SU-DHL-6 (cell line): ENCODE measurements at regions not wholly inside any gene's neighbourhood (a gene's known extent, or its start where the extent isn't known, plus 50 kb on each side); places are given as distances from the start of the nearest gene placed in this dataset.

Experiments used
- CTCF ChIP-seq: fragments of 200-600 bp; sonication (generic); IDR thresholded peaks from one replicate; pipeline ENCODE4 v1.5.1; 2017; ENCODE audit warnings: antibody characterized with exemption, mild to moderate bottlenecking, low read length, moderate library complexity; ENCODE audit not compliant: insufficient read depth, poor library complexity, severe bottlenecking
- EZH2phosphoT487 ChIP-seq: fragments of 200-600 bp; sonication (generic), shearing (Covaris generic); conservative IDR thresholded peaks from 2 replicates; pipeline ENCODE4 v1.6.1; 2018; ENCODE audit warnings: mild to moderate bottlenecking, antibody characterized with exemption, low read length, moderate library complexity, mixed read lengths

GRCh38 chr13:86438034-86438433 lies 638.8 kb upstream of the SLITRK6 start:
- no peak for TF ChIP-seq CTCF
- no peak for TF ChIP-seq EZH2phosphoT487
